ENCODE measurements at regions not wholly inside any gene's neighbourhood (a gene's known extent, or its start where the extent isn't known, plus 50 kb on each side); places are given as distances from the start of the nearest gene placed in this dataset.
A peak's percentile ranks its signal among the peaks of the same experiment; 100 is the strongest.

DNA sequence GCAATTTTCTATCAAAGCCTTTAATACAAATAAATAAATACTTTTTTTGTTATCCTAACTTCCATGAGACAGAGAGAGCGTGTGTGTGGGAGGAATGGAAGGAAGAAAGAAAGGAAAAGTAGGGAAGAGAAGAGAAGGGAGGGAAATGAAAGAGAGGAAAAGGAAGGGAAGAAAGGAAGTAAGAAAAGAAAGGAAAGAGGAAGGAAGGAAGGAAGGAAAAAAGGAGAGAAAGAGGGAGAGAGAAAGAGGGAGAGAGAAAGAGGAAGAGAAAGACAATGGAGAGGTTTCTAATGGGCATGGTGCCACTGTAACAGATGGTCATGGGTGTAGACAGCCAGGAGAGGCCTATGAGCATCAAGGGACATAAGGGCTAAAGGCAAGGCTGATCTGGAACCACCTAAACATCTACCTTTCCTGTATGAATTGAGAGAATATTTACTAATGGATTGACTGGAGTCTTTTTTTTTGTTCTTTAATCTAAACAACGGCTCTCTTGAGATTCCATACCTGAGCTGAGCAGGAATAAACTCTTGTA, 234.9 kb downstream of the PTPRC start:
- no peak for DNase-seq
- Mint-ChIP-seq H3K27ac (no peak overlapping the region), H3K27me3 (ENCODE audit: low read depth) (no peaks in the 10 kb centered on the region), H3K4me3 (no peak overlapping the region), H3K4me1 (ENCODE audit: low read depth) (no peaks in the 10 kb centered on the region), H3K9me3 (peaks cover 2% of the 10 kb centered on the region), H3K36me3 (ENCODE audit: low read depth) (peaks cover 13% of the 10 kb centered on the region)
- CTCF ChIA-PET = no interaction called here
- intact Hi-C loops (cut with micrococcal nuclease) = no loop called here

DNA sequence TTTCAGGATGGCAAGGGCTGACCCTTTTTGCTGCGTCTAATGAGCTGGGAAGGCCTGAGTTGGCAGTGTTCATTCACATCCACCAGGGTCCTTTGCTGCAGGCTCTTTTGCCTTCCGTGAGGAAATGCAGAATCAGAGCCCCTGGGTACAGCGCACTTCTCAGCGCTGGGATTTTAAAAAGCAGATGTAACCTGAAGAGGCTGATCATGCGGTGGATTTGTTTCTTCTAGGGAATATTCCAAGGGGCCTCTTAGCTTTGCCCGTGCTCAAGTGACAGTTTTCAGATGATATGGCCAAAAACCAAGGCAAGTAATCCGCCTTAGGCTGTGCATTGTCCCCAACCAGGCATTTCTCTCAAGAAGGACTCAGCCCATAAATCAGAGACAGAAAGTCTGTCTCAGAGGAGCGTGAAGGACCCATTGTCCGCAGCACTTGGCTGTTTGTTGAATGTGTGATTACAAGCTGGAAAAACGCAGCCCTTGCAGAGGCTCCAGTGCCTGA, 237.6 kb downstream of the PTPRC start:
- DNase-seq = no peak
- H3K27me3 Mint-ChIP-seq (ENCODE audit: low read depth) = no peaks in the 10 kb centered on the region
- H3K9me3 Mint-ChIP-seq = peaks cover 2% of the 10 kb centered on the region
- H3K4me3 Mint-ChIP-seq = no peak overlapping the region
- CTCF ChIA-PET = no interaction called here
- H3K36me3 Mint-ChIP-seq (ENCODE audit: low read depth) = peaks cover 16% of the 10 kb centered on the region
- H3K27ac Mint-ChIP-seq = no peak overlapping the region
- H3K4me1 Mint-ChIP-seq (ENCODE audit: low read depth) = peaks cover 13% of the 10 kb centered on the region
- intact Hi-C loops (cut with micrococcal nuclease) = no loop called here

DNA sequence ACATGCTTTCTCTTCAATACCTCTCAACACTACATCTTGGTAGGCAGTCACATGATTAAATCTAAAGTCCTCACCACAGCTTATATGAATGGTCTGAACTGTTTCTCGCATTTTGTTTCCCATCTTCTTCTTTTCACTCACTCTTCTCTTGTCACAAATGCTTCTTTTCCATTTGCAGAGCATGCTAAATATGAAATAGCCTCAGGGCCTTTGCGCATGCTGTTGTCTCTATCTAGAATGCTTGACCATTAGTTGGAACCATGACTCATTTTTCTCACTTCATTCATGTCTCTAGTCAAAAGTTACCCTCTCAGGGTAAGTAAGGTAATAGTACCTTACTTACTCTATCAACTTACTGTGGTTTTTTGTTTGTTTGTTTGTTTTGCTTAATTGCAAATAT, 239.7 kb downstream of the PTPRC start:
- DNase-seq = no peak
- Mint-ChIP-seq H3K27me3 (ENCODE audit: low read depth) (no peaks in the 10 kb centered on the region), H3K4me3 (no peak overlapping the region), H3K36me3 (ENCODE audit: low read depth) (peaks cover 13% of the 10 kb centered on the region), H3K9me3 (peaks cover 1% of the 10 kb centered on the region), H3K4me1 (ENCODE audit: low read depth) (peaks cover 26% of the 10 kb centered on the region), H3K27ac (no peak overlapping the region)
- intact Hi-C loops (cut with micrococcal nuclease) = no loop called here
- CTCF ChIA-PET = interaction anchor here (0.6 kb wide), 1 partner anchor 537 kb away, joined by 3 read pairs; no protein-coding TSS in a partner anchor

DNA sequence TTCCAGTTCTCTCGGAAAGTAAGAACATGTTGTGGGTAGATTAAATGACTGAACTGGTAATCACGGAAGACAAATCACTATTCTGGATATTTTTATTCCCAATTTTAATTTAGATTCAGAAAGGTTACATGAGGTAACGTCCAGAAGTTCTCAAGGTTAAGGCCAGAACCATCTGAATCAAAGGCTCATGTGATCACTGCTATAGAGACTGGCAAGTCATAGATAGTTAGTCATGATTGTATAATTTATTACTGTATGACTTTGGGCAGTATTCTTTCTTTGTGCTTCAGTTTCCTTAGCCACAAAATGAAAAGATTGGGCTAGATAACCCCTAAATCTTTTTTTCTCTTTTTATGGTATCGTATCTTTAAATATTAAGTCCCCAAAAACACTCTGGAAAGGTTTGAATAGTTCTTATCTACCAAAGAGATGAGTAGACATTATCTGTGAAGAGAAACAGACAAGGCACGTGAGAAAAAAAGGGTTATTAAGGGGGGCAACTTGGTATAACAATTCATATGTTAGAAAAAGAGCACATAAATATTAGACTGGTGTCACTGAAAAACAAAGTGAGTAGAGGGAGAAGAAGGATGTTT, 241.0 kb downstream of the PTPRC start:
- CTCF ChIA-PET = interaction anchor here (0.7 kb wide), 1 partner anchor 202 kb away, joined by 3 read pairs; no protein-coding TSS in a partner anchor
- no peaks in the 10 kb centered on the region for H3K27me3 Mint-ChIP-seq (ENCODE audit: low read depth)
- no peak for DNase-seq
- H3K36me3 Mint-ChIP-seq (ENCODE audit: low read depth) = peaks cover 13% of the 10 kb centered on the region
- intact Hi-C loops (cut with micrococcal nuclease) = loop anchor here (1.0 to 5.0 kb wide), 3 partner anchors 293 to 723 kb away; partner anchors contain the start of gene NEK7
- H3K4me3 Mint-ChIP-seq = no peak overlapping the region
- H3K4me1 Mint-ChIP-seq (ENCODE audit: low read depth) = peaks cover 31% of the 10 kb centered on the region
- no peaks in the 10 kb centered on the region for H3K9me3 Mint-ChIP-seq
- H3K27ac Mint-ChIP-seq = no peak overlapping the region

DNA sequence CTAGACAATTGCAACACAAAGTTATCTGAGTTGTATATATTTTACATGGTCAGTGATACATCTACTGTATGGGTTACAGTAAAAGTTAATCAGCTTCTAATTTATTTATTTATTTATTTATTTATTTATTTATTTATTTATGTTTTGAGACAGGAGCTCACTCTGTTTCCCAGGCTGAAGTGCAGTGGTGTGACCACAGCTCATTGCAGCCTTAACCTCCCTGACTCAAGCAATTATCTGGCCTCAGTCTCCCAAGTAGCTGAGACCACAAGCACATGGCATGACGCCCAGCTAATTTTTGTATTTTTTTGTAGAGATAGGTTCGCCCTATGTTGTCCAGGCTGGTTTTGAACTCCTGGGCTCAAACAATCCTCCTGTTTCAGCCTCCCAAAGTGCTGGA, 241.6 kb downstream of the PTPRC start:
- H3K4me3 Mint-ChIP-seq = no peak overlapping the region
- intact Hi-C loops (cut with micrococcal nuclease) = loop anchor here (1.0 to 5.0 kb wide), 3 partner anchors 292 to 723 kb away; partner anchors contain the start of gene NEK7

DNA sequence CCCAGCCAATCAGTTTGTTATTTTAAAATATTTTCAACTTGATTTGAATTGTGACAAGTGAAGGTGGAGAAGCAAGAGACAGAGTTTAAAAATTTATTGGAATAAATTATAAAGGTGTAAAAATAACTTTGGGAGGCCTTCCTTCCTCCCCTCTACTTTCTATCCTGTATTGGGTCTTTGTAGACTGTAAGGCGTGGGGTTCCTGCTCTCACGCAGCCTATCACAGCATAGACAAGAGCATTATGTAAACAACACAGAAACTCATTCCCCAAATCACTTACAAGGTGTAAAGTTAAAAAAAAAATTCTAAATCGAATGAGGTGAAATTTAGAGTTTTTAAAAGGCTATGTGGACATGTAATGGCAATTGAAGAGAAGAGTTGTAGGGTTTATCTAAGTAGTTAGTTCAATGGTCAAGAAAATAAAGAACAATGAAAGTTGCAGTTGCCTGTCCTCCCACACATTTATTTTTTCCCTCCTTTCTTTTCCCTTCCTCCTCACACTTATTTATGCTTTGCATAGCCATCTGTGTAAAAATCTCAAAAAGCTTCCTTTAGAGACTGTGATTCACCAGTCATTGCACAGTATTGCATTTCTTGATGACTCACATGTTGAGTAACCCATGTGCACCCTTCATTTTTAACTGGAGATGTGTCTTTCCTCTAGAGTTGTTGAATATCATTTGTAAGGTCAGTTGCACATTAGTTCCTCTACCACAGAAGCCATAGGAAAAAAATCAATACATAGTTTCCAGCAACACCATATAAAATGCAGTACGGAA, 242.2 kb downstream of the PTPRC start:
- Mint-ChIP-seq H3K4me3 (no peak overlapping the region), H3K27me3 (ENCODE audit: low read depth) (no peaks in the 10 kb centered on the region), H3K27ac (peak overlapping the region; percentile 32), H3K9me3 (no peaks in the 10 kb centered on the region), H3K36me3 (ENCODE audit: low read depth) (peaks cover 11% of the 10 kb centered on the region), H3K4me1 (ENCODE audit: low read depth) (peaks cover 33% of the 10 kb centered on the region)
- intact Hi-C loops (cut with micrococcal nuclease) = loop anchor here (1.0 to 5.0 kb wide), 5 partner anchors 41 to 724 kb away; partner anchors contain the start of gene NEK7
- peak; percentile 40 for DNase-seq
- CTCF ChIA-PET = interaction anchor here (0.7 kb wide), 1 partner anchor 200 kb away, joined by 3 read pairs; no protein-coding TSS in a partner anchor

More for the DNA sequence above, 241.6 kb downstream of the PTPRC start:
- peaks cover 11% of the 10 kb centered on the region for H3K36me3 Mint-ChIP-seq (ENCODE audit: low read depth)
- no peaks in the 10 kb centered on the region for H3K9me3 Mint-ChIP-seq
- H3K27ac Mint-ChIP-seq = no peak overlapping the region
- H3K4me1 Mint-ChIP-seq (ENCODE audit: low read depth) = peaks cover 33% of the 10 kb centered on the region
- CTCF ChIA-PET = interaction anchor here (0.7 kb wide), 1 partner anchor 201 kb away, joined by 3 read pairs; no protein-coding TSS in a partner anchor
- H3K27me3 Mint-ChIP-seq (ENCODE audit: low read depth) = no peaks in the 10 kb centered on the region
- DNase-seq = no peak

DNA sequence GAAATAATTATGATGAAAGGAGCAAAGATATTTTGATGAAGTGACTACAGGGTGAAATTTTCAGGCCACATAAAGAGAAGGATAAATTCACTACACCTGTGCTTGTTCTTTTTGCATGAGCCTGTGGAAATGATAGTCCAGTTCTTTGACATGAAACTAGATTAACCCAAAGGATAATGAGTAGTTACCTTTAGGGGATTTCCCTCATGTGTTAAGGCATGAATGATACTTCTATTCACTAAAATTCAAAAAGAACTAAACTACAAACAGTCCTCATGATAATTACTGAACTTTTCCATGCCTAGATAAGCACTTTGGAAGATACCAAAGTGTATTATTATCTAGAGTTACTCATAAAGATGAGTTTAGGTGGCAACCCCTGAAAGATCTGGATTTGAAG, 244.3 kb downstream of the PTPRC start:
- intact Hi-C loops (cut with micrococcal nuclease) = loop anchor here (1.0 to 5.0 kb wide), 2 partner anchors 54 to 726 kb away; partner anchors contain the start of gene NEK7
- Mint-ChIP-seq H3K27ac (no peak overlapping the region), H3K27me3 (ENCODE audit: low read depth) (no peaks in the 10 kb centered on the region), H3K36me3 (ENCODE audit: low read depth) (peaks cover 8% of the 10 kb centered on the region), H3K4me3 (no peak overlapping the region), H3K9me3 (no peaks in the 10 kb centered on the region), H3K4me1 (ENCODE audit: low read depth) (peaks cover 33% of the 10 kb centered on the region)
- CTCF ChIA-PET = no interaction called here
- no peak for DNase-seq

DNA sequence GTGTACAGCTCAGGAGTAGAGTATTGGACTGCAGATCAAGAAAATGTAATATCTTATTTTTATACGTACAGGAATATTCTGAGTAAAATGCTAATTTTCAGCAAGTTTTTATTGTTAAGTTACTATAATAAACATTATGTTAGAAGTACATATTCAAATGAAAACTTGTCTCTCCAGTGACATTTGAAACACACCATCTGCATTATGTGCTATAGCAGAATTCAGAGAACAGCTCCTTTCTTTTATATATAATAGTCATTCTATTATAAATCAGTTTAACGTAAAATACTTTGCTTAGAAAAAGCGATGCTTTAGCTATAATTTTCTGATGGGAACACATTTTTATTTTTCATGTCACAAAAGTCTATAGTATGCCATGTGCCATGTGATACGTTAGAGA, 249.0 kb downstream of the PTPRC start:
- DNase-seq = no peak
- CTCF ChIA-PET = interaction anchor here (0.6 to 1.1 kb wide), 3 partner anchors 14 to 225 kb away, joined by 3 read pairs; no protein-coding TSS in a partner anchor
- Mint-ChIP-seq H3K9me3 (no peaks in the 10 kb centered on the region), H3K36me3 (ENCODE audit: low read depth) (no peaks in the 10 kb centered on the region), H3K4me1 (ENCODE audit: low read depth) (peaks cover 13% of the 10 kb centered on the region), H3K27ac (no peak overlapping the region), H3K27me3 (ENCODE audit: low read depth) (no peaks in the 10 kb centered on the region), H3K4me3 (no peak overlapping the region)
- intact Hi-C loops (cut with micrococcal nuclease) = no loop called here

DNA sequence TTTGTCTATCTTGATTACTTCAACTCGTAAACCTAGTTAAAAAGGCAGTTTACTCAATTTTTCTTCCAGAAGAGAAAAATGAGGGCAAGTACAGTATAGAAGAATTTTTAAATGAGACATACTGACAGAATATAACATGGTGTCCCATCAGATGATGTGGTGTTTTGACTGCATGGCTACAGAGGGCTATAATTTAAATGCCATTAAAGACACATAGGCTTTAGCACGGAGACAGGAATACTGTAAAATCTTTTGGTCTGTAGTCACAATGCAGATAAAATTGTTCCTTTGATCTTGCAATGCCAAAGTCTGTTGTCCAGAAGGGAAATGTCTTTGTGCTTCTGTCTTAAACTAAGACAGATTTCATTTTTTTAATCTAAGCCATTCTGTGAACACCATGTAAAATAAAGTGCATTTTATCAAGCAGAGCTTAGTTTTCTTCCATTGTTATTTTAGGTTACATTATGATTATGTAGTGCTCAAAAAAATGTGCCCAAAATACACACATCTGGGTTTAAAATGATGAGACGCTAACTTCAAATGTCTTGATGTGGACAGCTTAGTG, 249.6 kb downstream of the PTPRC start:
- Mint-ChIP-seq H3K27me3 (ENCODE audit: low read depth) (no peaks in the 10 kb centered on the region), H3K4me3 (no peak overlapping the region), H3K4me1 (ENCODE audit: low read depth) (peaks cover 9% of the 10 kb centered on the region), H3K9me3 (no peaks in the 10 kb centered on the region), H3K27ac (no peak overlapping the region), H3K36me3 (ENCODE audit: low read depth) (no peaks in the 10 kb centered on the region)
- DNase-seq = no peak
- intact Hi-C loops (cut with micrococcal nuclease) = no loop called here
- CTCF ChIA-PET = interaction anchor here (1.0 to 1.1 kb wide), 2 partner anchors 14 to 225 kb away, joined by 3 read pairs; no protein-coding TSS in a partner anchor

DNA sequence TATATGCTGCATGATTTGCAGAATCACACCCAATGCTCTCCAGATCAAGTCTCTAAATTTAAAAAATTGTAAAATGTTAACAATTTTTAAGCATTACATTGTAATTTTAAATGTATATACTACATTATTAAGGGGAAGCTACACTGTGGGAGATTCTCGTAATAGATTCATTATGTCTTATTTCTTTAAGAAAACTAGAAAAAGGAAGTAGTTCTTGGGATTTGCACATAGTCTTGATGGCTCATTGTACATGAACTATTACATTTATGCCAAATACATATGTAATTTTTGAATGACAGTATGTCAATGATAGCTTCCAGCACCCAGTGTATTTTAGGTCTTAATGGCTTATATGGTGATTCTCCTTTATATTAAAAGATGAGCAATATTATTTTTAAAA, 250.3 kb downstream of the PTPRC start:
- no peaks in the 10 kb centered on the region for H3K36me3 Mint-ChIP-seq (ENCODE audit: low read depth)
- no peaks in the 10 kb centered on the region for H3K9me3 Mint-ChIP-seq
- peaks cover 6% of the 10 kb centered on the region for H3K4me1 Mint-ChIP-seq (ENCODE audit: low read depth)
- CTCF ChIA-PET = no interaction called here
- H3K4me3 Mint-ChIP-seq = no peak overlapping the region
- intact Hi-C loops (cut with micrococcal nuclease) = no loop called here
- H3K27me3 Mint-ChIP-seq (ENCODE audit: low read depth) = no peaks in the 10 kb centered on the region
- no peak overlapping the region for H3K27ac Mint-ChIP-seq
- no peak for DNase-seq

DNA sequence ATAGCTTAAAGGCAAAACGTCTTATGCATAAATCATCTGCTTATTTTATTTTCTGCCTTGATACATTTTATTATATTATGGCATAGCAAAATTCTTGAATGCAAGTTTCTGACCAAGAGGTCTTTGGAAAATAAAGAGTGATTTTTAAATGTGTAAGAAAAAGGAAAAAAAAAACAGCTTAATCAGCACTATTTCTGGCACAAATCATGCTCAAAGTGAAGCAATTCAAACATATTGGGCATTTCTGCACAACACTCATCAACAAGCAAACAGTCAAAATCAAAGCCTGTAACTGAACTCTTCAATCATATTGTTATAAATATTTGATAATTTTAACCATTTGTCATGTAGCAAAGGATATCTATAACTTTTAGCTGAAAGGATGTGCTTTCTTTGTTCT, 250.9 kb downstream of the PTPRC start:
- H3K4me1 Mint-ChIP-seq (ENCODE audit: low read depth) = peaks cover 5% of the 10 kb centered on the region
- CTCF ChIA-PET = no interaction called here

More for the DNA sequence above, 250.9 kb downstream of the PTPRC start:
- H3K27ac Mint-ChIP-seq = no peak overlapping the region
- no peaks in the 10 kb centered on the region for H3K27me3 Mint-ChIP-seq (ENCODE audit: low read depth)
- no peak overlapping the region for H3K4me3 Mint-ChIP-seq
- no peak for DNase-seq
- H3K36me3 Mint-ChIP-seq (ENCODE audit: low read depth) = no peaks in the 10 kb centered on the region
- intact Hi-C loops (cut with micrococcal nuclease) = no loop called here
- H3K9me3 Mint-ChIP-seq = no peaks in the 10 kb centered on the region
